ENCODE measurements at regions not wholly inside any gene's neighbourhood (a gene's known extent, or its start where the extent isn't known, plus 50 kb on each side); places are given as distances from the start of the nearest gene placed in this dataset.

GRCh38 chr2:239868556-239869181 lies 156.5 kb downstream of the NDUFA10 start:
- TF ChIP-seq CTCF (IDR thresholded peaks at IDR 0.05) (no peak), POLR2AphosphoS5 (IDR thresholded peaks at IDR 0.05) (no peak)

Data from suprapubic skin (tissue), 3 donors.